ENCODE measurements at regions not wholly inside any gene's neighbourhood (a gene's known extent, or its start where the extent isn't known, plus 50 kb on each side); places are given as distances from the start of the nearest gene placed in this dataset.

DNA sequence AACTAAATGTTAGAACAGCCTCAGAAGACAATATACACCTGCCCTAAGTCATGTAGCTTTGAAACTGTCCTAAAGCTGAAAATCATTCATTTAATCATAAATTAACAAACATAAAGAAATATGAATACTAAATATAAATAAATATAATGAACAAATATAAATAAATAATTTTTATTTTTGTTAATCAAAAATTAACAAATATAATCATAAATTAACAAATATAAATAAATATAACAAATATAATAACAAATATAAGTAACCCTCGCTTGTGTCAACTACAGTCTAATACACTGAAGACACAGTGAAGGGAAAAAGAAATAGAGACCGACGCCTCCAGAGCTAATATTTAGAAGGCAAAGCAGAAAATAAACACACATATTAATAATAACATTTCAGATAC is 527.3 kb downstream of the CYLC2 start:
- Histone ChIP-seq H3K4me1 (no peaks in the 10 kb centered on the region), H3K36me3 (no peaks in the 10 kb centered on the region), H3K9me3 (no peaks in the 10 kb centered on the region), H3K27ac (no peak overlapping the region), H3K4me3 (no peak overlapping the region), H3K27me3 (no peaks in the 10 kb centered on the region)
- no peak for DNase-seq
- TF ChIP-seq CTCF (IDR thresholded peaks at IDR 0.05 in 4 of 5, conservative IDR thresholded peaks at IDR 0.05 in 1 of 5): no peak
- TF ChIP-seq POLR2A (IDR thresholded peaks at IDR 0.05): no peak
- intact Hi-C loops (cut with DNase I; ENCODE audit: low total_unique reads) (no loop called here), in situ Hi-C loops (cut with MboI; ENCODE audit: low sequenced_read_pairs in 4 of 4) (no loop called here)
- no peak for ATAC-seq

- ATAC-seq: no peak
- H3K27ac ChIP-seq: no peak overlapping the region
- no peaks in the 10 kb centered on the region for H3K4me1 ChIP-seq
- intact Hi-C loops (cut with DNase I; ENCODE audit: low total_unique reads): no loop called here
- no peak for DNase-seq
- no peaks in the 10 kb centered on the region for H3K27me3 ChIP-seq
- TF ChIP-seq POLR2A (IDR thresholded peaks at IDR 0.05): no peak
- TF ChIP-seq CTCF (IDR thresholded peaks at IDR 0.05 in 4 of 5, conservative IDR thresholded peaks at IDR 0.05 in 1 of 5): no peak
- in situ Hi-C loops (cut with MboI; ENCODE audit: low sequenced_read_pairs in 4 of 4): no loop called here
- no peaks in the 10 kb centered on the region for H3K9me3 ChIP-seq
- no peak overlapping the region for H3K4me3 ChIP-seq
- H3K36me3 ChIP-seq: no peaks in the 10 kb centered on the region
Observed at GRCh38 chr9:103530934-103531333, 535.8 kb downstream of the CYLC2 start.

DNA sequence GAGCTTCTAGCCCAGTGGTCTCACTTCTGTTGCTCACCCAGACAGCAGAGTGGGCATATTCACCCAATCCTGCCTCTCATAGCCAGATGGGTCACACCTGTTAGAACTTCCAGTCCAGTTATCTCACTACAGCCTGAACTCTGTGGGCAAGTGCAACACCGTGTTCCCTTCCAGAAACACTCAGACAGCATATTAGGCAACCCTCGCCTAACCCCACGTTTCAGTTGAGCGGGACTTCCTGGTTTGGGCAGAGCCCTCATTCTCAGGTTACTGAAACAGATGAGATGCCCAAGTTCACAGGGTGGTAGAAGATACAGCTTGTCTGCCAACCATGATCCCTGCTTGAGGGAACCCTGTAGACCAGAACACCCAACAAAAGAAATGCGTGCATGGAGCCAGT is 538.2 kb downstream of the CYLC2 start:
- Histone ChIP-seq H3K4me1 (no peaks in the 10 kb centered on the region), H3K36me3 (no peaks in the 10 kb centered on the region), H3K27ac (no peak overlapping the region), H3K27me3 (no peaks in the 10 kb centered on the region), H3K4me3 (no peak overlapping the region), H3K9me3 (no peaks in the 10 kb centered on the region)
- in situ Hi-C loops (cut with MboI; ENCODE audit: low sequenced_read_pairs in 4 of 4) (no loop called here), intact Hi-C loops (cut with DNase I; ENCODE audit: low total_unique reads) (no loop called here)
- DNase-seq (peak in 1 of 2 donors; percentile 32), ATAC-seq (peak; percentile 45 to 60)
- TF ChIP-seq POLR2A (IDR thresholded peaks at IDR 0.05) (no peak), CTCF (IDR thresholded peaks at IDR 0.05 in 4 of 5, conservative IDR thresholded peaks at IDR 0.05 in 1 of 5) (no peak)

- Histone ChIP-seq H3K9me3 (no peaks in the 10 kb centered on the region), H3K36me3 (no peaks in the 10 kb centered on the region), H3K4me3 (no peak overlapping the region), H3K27me3 (no peaks in the 10 kb centered on the region), H3K4me1 (no peaks in the 10 kb centered on the region), H3K27ac (no peak overlapping the region)
- TF ChIP-seq POLR2A (IDR thresholded peaks at IDR 0.05): no peak
- no peak for TF ChIP-seq CTCF (IDR thresholded peaks at IDR 0.05 in 4 of 5, conservative IDR thresholded peaks at IDR 0.05 in 1 of 5)
- DNase-seq (no peak), ATAC-seq (no peak)
- in situ Hi-C loops (cut with MboI; ENCODE audit: low sequenced_read_pairs in 4 of 4) (no loop called here), intact Hi-C loops (cut with DNase I; ENCODE audit: low total_unique reads) (no loop called here)
Observed at GRCh38 chr9:103537426-103537825, 542.3 kb downstream of the CYLC2 start.

GRCh38 chr9:103545260-103545659 is 548.8 kb upstream of the SMC2 start:
- Histone ChIP-seq H3K4me1 (peaks cover 0 to 7% of the 10 kb centered on the region in 2 donors), H3K4me3 (no peak overlapping the region), H3K27me3 (no peaks in the 10 kb centered on the region), H3K27ac (peak overlapping the region in 3 of 4 donors; percentile 3 to 60 (median 38)), H3K36me3 (no peaks in the 10 kb centered on the region), H3K9me3 (no peaks in the 10 kb centered on the region)
- no peak for DNase-seq
- intact Hi-C loops (cut with DNase I; ENCODE audit: low total_unique reads): no loop called here
- TF ChIP-seq POLR2A (IDR thresholded peaks at IDR 0.05) (no peak), CTCF (IDR thresholded peaks at IDR 0.05 in 4 of 5, conservative IDR thresholded peaks at IDR 0.05 in 1 of 5) (no peak)
- ATAC-seq: peak; percentile 89 to 93
- in situ Hi-C loops (cut with MboI; ENCODE audit: low sequenced_read_pairs in 4 of 4): no loop called here
